NCI-H345 (cell line): ENCODE measurements at regions not wholly inside any gene's neighbourhood (a gene's known extent, or its start where the extent isn't known, plus 50 kb on each side); places are given as distances from the start of the nearest gene placed in this dataset.

ENCODE experiments used
- DNase-seq: peaks from one replicate; lab custom pipeline; 2025; lab: John Stamatoyannopoulos, UW

- no peak for DNase-seq
Measured at GRCh38 chr6:62338477-62338876, 52.5 kb upstream of the KHDRBS2 start.
